Omental fat pad (tissue), 3 donors: ENCODE measurements at regions not wholly inside any gene's neighbourhood (a gene's known extent, or its start where the extent isn't known, plus 50 kb on each side); places are given as distances from the start of the nearest gene placed in this dataset.

Experiments used
- ATAC-seq: fragments of 150-250 bp; one replicate; pipeline ENCODE4 v1.9.1; 2016; ENCODE audit warnings: mild to moderate bottlenecking, moderate library complexity; ENCODE audit not compliant: low FRiP score
- DNase-seq: peaks from one replicate; pipeline ENCODE4 v3.0.0-alpha.2; 2019; ENCODE audit warnings: low spot score
- TF ChIP-seq, protein P1 (sequence below), 3 donors: fragments of 450-650 bp; IDR thresholded peaks; one replicate each; pipeline ENCODE4 v1.5.1; 2016 to 2017; ENCODE audit warnings: antibody characterized with exemption in 3 of 3, mild to moderate bottlenecking in 3 of 3, moderate library complexity in 2 of 3

GRCh38 chr18:65016631-65017371, 734.0 kb upstream of the CDH7 start:
- DNase-seq (no peak), ATAC-seq (no peak)
- TF ChIP-seq, protein P1, sequence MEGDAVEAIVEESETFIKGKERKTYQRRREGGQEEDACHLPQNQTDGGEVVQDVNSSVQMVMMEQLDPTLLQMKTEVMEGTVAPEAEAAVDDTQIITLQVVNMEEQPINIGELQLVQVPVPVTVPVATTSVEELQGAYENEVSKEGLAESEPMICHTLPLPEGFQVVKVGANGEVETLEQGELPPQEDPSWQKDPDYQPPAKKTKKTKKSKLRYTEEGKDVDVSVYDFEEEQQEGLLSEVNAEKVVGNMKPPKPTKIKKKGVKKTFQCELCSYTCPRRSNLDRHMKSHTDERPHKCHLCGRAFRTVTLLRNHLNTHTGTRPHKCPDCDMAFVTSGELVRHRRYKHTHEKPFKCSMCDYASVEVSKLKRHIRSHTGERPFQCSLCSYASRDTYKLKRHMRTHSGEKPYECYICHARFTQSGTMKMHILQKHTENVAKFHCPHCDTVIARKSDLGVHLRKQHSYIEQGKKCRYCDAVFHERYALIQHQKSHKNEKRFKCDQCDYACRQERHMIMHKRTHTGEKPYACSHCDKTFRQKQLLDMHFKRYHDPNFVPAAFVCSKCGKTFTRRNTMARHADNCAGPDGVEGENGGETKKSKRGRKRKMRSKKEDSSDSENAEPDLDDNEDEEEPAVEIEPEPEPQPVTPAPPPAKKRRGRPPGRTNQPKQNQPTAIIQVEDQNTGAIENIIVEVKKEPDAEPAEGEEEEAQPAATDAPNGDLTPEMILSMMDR (IDR thresholded peaks at IDR 0.05): no peak

DNA sequence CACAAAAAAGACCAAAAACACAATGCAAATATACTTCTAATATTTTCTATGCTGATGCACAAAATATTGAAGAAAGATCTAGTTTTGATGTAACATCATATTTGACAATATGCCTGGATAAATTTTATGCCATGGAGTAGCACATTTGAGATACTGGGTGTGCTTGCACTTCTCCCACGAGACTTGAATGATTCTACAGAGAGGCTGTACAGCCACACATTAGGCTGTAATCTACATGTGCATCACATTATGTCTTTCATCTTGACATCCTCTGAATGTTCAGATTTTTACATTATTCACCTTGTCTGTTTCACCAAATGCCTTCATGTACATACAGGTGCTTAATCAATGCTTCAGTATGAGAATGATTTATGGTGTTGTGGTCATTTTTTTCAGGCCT, 756.4 kb upstream of the CDH7 start:
- no peak for ATAC-seq
- DNase-seq: no peak

GRCh38 chr18:64993695-64994094, 757.1 kb upstream of the CDH7 start:
- TF ChIP-seq, protein P1 (IDR thresholded peaks at IDR 0.05): no peak
- no peak for DNase-seq
- ATAC-seq: no peak

More for the DNA sequence above, 756.4 kb upstream of the CDH7 start:
- TF ChIP-seq, protein P1 (IDR thresholded peaks at IDR 0.05): no peak

- DNase-seq: no peak
- ATAC-seq: no peak
- TF ChIP-seq, protein P1 (IDR thresholded peaks at IDR 0.05): no peak
Measured at GRCh38 chr18:64992654-64993053, 758.2 kb upstream of the CDH7 start.

DNA sequence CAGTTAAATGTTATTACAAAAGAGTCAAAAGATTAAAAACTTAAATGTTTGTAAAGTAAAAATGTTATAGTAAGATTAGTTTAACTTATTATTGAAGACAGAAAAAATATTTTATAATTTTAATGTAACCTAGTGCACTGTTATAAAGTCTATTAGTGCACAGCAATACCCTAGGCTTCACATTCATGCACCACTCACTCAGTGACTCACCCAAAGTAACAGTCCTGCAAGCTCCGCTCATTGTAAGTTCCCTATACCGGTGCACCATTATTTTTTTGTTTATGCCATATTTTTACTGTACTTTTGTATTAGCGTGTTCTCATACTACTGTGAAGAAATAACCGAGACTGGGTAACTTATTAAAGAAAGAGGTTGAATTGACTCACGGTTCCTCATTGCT, 759.7 kb upstream of the CDH7 start:
- ATAC-seq (no peak), DNase-seq (no peak)
- TF ChIP-seq, protein P1 (IDR thresholded peaks at IDR 0.05): no peak

GRCh38 chr18:64986906-64987495, 763.8 kb upstream of the CDH7 start:
- TF ChIP-seq, protein P1 (IDR thresholded peaks at IDR 0.05): no peak
- no peak for DNase-seq
- ATAC-seq: no peak
